AG10803 (cell line): ENCODE measurements at regions not wholly inside any gene's neighbourhood (a gene's known extent, or its start where the extent isn't known, plus 50 kb on each side); places are given as distances from the start of the nearest gene placed in this dataset.

ENCODE experiments used
- DNase-seq: peaks from one replicate; pipeline ENCODE4 v3.0.0; 2010; ENCODE audit warnings: low read depth
- H3K4me3 ChIP-seq: 2 replicates; pipeline ENCODE4 v1.5.1; 2011; ENCODE audit warnings: mild to moderate bottlenecking, low read length, control low read depth
- TF ChIP-seq, protein P1 (sequence below): conservative IDR thresholded peaks from 2 replicates; pipeline ENCODE4 v1.5.1; 2011; ENCODE audit warnings: mild to moderate bottlenecking, low read length, control low read depth, inconsistent platforms

- peak; percentile 48 for DNase-seq
- TF ChIP-seq, protein P1, sequence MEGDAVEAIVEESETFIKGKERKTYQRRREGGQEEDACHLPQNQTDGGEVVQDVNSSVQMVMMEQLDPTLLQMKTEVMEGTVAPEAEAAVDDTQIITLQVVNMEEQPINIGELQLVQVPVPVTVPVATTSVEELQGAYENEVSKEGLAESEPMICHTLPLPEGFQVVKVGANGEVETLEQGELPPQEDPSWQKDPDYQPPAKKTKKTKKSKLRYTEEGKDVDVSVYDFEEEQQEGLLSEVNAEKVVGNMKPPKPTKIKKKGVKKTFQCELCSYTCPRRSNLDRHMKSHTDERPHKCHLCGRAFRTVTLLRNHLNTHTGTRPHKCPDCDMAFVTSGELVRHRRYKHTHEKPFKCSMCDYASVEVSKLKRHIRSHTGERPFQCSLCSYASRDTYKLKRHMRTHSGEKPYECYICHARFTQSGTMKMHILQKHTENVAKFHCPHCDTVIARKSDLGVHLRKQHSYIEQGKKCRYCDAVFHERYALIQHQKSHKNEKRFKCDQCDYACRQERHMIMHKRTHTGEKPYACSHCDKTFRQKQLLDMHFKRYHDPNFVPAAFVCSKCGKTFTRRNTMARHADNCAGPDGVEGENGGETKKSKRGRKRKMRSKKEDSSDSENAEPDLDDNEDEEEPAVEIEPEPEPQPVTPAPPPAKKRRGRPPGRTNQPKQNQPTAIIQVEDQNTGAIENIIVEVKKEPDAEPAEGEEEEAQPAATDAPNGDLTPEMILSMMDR = no peak
- no peak overlapping the region for H3K4me3 ChIP-seq
Measured at GRCh38 chr7:15757041-15758000, 70.8 kb upstream of the MEOX2 start.

DNA sequence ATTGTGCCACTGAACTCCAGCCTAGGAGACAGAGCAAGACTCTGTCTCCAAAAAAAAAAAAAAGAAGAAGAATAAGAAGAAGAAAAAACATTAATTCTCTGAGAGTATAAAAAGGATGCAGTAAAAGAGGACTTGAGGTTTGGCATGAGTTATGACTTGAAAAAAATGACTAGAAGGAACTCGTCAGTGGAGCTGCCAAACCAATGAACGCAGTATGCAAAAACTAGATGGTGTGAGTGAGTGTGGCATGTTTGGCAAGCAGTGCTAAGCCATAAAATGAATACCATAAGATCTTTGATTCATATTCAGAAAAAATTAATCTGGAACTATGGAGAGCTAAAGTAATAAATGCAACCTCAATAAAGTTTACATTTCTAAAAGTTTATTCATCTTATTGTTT, 68.6 kb upstream of the MEOX2 start:
- TF ChIP-seq, protein P1 = no peak
- DNase-seq = peak; percentile 90

DNA sequence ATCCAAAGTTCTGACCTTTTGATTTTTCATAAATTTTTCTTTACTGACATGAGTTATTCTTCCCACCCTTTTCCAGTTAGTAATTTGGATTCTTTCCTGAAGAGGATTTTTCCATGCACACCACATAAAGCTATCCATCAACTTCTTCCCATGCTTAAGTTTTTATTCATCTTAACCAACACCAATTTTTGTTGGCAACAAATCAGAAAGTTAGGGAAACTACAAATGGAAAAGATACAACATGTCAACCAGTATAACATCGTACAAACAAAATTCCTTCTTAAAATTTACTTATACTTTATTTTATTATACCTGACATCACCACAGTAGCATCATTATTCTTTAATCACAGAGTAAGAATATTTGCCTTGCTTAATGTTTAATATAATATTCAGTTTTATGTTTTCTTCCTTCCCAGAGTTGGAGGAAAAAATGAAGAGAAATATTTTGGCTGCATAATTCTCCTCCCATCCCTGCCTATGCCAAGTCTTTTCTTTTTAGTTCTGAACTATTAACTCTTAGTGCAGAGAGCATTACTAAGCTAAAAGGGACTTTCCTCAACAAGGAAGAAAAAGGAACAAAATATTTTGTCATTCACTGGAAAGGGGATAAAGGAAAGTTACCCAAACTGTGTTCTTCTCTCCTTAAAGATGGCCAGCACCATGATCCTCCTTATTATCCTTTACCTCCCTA, 67.5 kb upstream of the MEOX2 start:
- DNase-seq = peak; percentile 66
- no peak overlapping the region for H3K4me3 ChIP-seq
- TF ChIP-seq, protein P1 = no peak

More for the DNA sequence above, 68.6 kb upstream of the MEOX2 start:
- H3K4me3 ChIP-seq = no peak overlapping the region

DNA sequence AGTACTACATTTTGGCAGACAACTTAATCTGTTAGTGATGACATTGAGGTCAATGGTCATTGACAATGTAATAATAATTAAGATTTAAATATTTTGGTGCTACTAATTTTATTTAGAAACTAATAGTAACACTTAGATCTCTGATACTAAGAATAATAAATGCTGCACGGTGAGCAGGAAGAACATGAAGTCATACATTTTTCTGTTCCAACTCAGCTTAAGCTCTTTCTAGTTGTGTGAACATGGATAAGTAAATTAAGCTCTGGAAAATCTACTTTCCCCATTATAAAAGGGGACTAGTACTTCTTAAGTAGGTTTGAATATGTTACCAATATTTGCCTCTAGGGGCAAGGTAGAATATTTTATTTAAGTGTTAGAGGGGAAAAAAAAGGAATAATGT, 65.9 kb upstream of the MEOX2 start:
- no peak overlapping the region for H3K4me3 ChIP-seq
- TF ChIP-seq, protein P1 = no peak
- DNase-seq = no peak

- peak; percentile 74 for DNase-seq
- H3K4me3 ChIP-seq = no peak overlapping the region
- TF ChIP-seq, protein P1 = no peak
Measured at GRCh38 chr7:15751191-15751701, 64.8 kb upstream of the MEOX2 start.

- TF ChIP-seq, protein P1 = no peak
- no peak overlapping the region for H3K4me3 ChIP-seq
- peak; percentile 48 for DNase-seq
Measured at GRCh38 chr7:15750727-15751126, 64.2 kb upstream of the MEOX2 start.

- TF ChIP-seq, protein P1 = no peak
- H3K4me3 ChIP-seq = no peak overlapping the region
- peak; percentile 55 for DNase-seq
Measured at GRCh38 chr7:15749631-15750030, 63.1 kb upstream of the MEOX2 start.
